Peyer's patch (tissue), 4 donors: ENCODE measurements at regions not wholly inside any gene's neighbourhood (a gene's known extent, or its start where the extent isn't known, plus 50 kb on each side); places are given as distances from the start of the nearest gene placed in this dataset.

Source experiments
- POLR2A ChIP-seq, 2 donors: fragments of 450-650 bp; IDR thresholded peaks; one replicate each; pipeline ENCODE4 v1.5.1; 2017; ENCODE audit warnings: antibody characterized with exemption in 2 of 2, mild to moderate bottlenecking in 2 of 2, moderate library complexity in 2 of 2
- TF ChIP-seq, protein P1 (sequence below), 6 experiments: fragments of 450-650 bp in 4 of 6; fragments of 200-600 bp in 2 of 6; sonication (generic) in 1 of 6; IDR thresholded peaks; one replicate each; pipeline ENCODE4 v1.5.1; 2017 to 2019; ENCODE audit warnings: antibody characterized with exemption in 6 of 6, mild to moderate bottlenecking in 3 of 6, moderate library complexity in 1 of 6

GRCh38 chr2:234583331-234583730 lies 86.5 kb upstream of the ARL4C start:
- TF ChIP-seq, protein P1, sequence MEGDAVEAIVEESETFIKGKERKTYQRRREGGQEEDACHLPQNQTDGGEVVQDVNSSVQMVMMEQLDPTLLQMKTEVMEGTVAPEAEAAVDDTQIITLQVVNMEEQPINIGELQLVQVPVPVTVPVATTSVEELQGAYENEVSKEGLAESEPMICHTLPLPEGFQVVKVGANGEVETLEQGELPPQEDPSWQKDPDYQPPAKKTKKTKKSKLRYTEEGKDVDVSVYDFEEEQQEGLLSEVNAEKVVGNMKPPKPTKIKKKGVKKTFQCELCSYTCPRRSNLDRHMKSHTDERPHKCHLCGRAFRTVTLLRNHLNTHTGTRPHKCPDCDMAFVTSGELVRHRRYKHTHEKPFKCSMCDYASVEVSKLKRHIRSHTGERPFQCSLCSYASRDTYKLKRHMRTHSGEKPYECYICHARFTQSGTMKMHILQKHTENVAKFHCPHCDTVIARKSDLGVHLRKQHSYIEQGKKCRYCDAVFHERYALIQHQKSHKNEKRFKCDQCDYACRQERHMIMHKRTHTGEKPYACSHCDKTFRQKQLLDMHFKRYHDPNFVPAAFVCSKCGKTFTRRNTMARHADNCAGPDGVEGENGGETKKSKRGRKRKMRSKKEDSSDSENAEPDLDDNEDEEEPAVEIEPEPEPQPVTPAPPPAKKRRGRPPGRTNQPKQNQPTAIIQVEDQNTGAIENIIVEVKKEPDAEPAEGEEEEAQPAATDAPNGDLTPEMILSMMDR (IDR thresholded peaks at IDR 0.05) = no peak
- TF ChIP-seq POLR2A (IDR thresholded peaks at IDR 0.05) = no peak
